H1 (cell line): ENCODE measurements at regions not wholly inside any gene's neighbourhood (a gene's known extent, or its start where the extent isn't known, plus 50 kb on each side); places are given as distances from the start of the nearest gene placed in this dataset.

Experiments used
- CTCF ChIA-PET: fragments of 300-600 bp; sonication (Branson Sonifier 250); formaldehyde crosslinking; loops from one replicate; lab custom pipeline; 2021; ENCODE audit not compliant: partially characterized antibody; lab: Charles Lee
- POLR2A ChIA-PET: fragments of 300-600 bp; sonication (Branson Sonifier 250); formaldehyde crosslinking; loops from one replicate; lab custom pipeline; 2021; ENCODE audit warnings: inconsistent platforms; ENCODE audit not compliant: partially characterized antibody; lab: Charles Lee
- DNase-seq, 2 experiments: peaks; one replicate each; pipeline versions ENCODE4 v3.0.0 to v3.0.0-alpha.2; 2010 to 2022; ENCODE audit warnings: low spot score in 2 of 2, low read depth in 1 of 2, mixed read lengths in 1 of 2
- FAIRE-seq: peaks from 2 replicates; lab custom pipeline; 2011; peaks lifted over from hg19 to GRCh38; lab: Jason Lieb, UNC
- H2AFZ ChIP-seq: 2 replicates; pipeline ENCODE4 v1.8.1; 2012; ENCODE audit warnings: low read length, inconsistent platforms
- H2AK5ac ChIP-seq: 2 replicates; pipeline ENCODE4 v1.6.1; 2013; ENCODE audit warnings: low read depth, low read length
- H2BK120ac ChIP-seq: replicated peaks from 2 replicates; pipeline ENCODE3; 2013; ENCODE audit warnings: low read depth, low read length, inconsistent platforms
- H2BK12ac ChIP-seq: 2 replicates; pipeline ENCODE4 v1.6.1; 2013; ENCODE audit warnings: low read depth, low read length
- H2BK15ac ChIP-seq: 2 replicates; pipeline ENCODE4 v1.6.1; 2013; ENCODE audit warnings: low read length
- H2BK20ac ChIP-seq: 2 replicates; pipeline ENCODE4 v1.6.1; 2013; ENCODE audit warnings: low read length
- H2BK5ac ChIP-seq: 2 replicates; pipeline ENCODE4 v1.6.1; 2013; ENCODE audit warnings: low read depth, low read length
- H3K14ac ChIP-seq: 2 replicates; pipeline ENCODE4 v1.6.1; 2013; ENCODE audit warnings: inconsistent platforms; ENCODE audit not compliant: insufficient read length
- H3K18ac ChIP-seq: 2 replicates; pipeline ENCODE4 v1.6.1; 2013; ENCODE audit warnings: low read length; ENCODE audit errors: extremely low read depth
- H3K23ac ChIP-seq: 2 replicates; pipeline ENCODE4 v1.6.1; 2013; ENCODE audit warnings: inconsistent platforms; ENCODE audit not compliant: insufficient read length
- H3K23me2 ChIP-seq: 2 replicates; pipeline ENCODE4 v1.6.1; 2013; ENCODE audit warnings: low read depth, low read length
- H3K27ac ChIP-seq: 2 replicates; pipeline ENCODE4 v1.6.1; 2011; ENCODE audit warnings: low read depth, low read length, inconsistent platforms
- H3K27me3 ChIP-seq, 4 experiments: replicated peaks in 1 of 4; 1 replicate in 1 of 4; 2 replicates in 3 of 4; pipeline versions ENCODE4 v1.6.1 to v1.8.1; 2011 to 2013; ENCODE audit warnings: low read length in 3 of 4, mild to moderate bottlenecking in 3 of 4, inconsistent platforms in 2 of 4, mixed read lengths in 2 of 4, moderate library complexity in 1 of 4; ENCODE audit not compliant: control insufficient read depth in 3 of 4, insufficient read depth in 3 of 4; ENCODE audit errors: extremely low read depth in 1 of 4
- H3K36me3 ChIP-seq, 4 experiments: 2 replicates each; pipeline versions ENCODE4 v1.6.1 to v1.8.1; 2011 to 2013; ENCODE audit warnings: mild to moderate bottlenecking in 4 of 4, low read length in 3 of 4, moderate library complexity in 2 of 4, control low read depth in 1 of 4, inconsistent platforms in 1 of 4; ENCODE audit not compliant: insufficient read depth in 4 of 4, control insufficient read depth in 2 of 4
- H3K4ac ChIP-seq: replicated peaks from 2 replicates; pipeline ENCODE3; 2013; ENCODE audit warnings: low read length, low read depth, mixed read lengths, inconsistent platforms; ENCODE audit not compliant: insufficient read length
- H3K4me1 ChIP-seq, 4 experiments: replicated peaks in 1 of 4; 1 replicate in 1 of 4; 2 replicates in 3 of 4; pipeline versions ENCODE4 v1.6.1 to v1.8.1; 2011 to 2013; ENCODE audit warnings: low read length in 3 of 4, inconsistent platforms in 2 of 4, mixed read lengths in 1 of 4; ENCODE audit not compliant: insufficient read depth in 4 of 4, control insufficient read depth in 3 of 4
- H3K4me2 ChIP-seq, 2 experiments: 2 replicates each; pipeline versions ENCODE4 v1.6.1 to v1.8.1; 2011 to 2013; ENCODE audit warnings: low read depth in 2 of 2, low read length in 2 of 2, control low read depth in 1 of 2, inconsistent platforms in 1 of 2, mild to moderate bottlenecking in 1 of 2; ENCODE audit not compliant: insufficient read depth in 1 of 2
- H3K4me3 ChIP-seq, 4 experiments: fragments of 200-600, 300-600 bp in 1 of 4; sonication (generic), shearing (Covaris generic), sonication (Bioruptor Twin) in 1 of 4; 2 replicates each; pipeline versions ENCODE4 v1.5.1 to v1.8.1; 2011 to 2016; ENCODE audit warnings: low read length in 4 of 4, low read depth in 3 of 4, control low read depth in 2 of 4, inconsistent platforms in 2 of 4, mild to moderate bottlenecking in 2 of 4, mixed read lengths in 1 of 4, moderate library complexity in 1 of 4; ENCODE audit not compliant: insufficient read depth in 2 of 4; ENCODE audit errors: extremely low read depth in 1 of 4
- H3K56ac ChIP-seq: replicated peaks from 2 replicates; pipeline ENCODE3; 2013; ENCODE audit warnings: low read depth, mild to moderate bottlenecking, mixed read lengths, low read length, inconsistent platforms; ENCODE audit not compliant: insufficient read length
- H3K79me1 ChIP-seq: 2 replicates; pipeline ENCODE4 v1.6.1; 2013; ENCODE audit warnings: low read depth, low read length, control low read depth
- H3K79me2 ChIP-seq, 2 experiments: 2 replicates each; pipeline versions ENCODE4 v1.6.1 to v1.8.1; 2012 to 2013; ENCODE audit warnings: low read length in 2 of 2, mild to moderate bottlenecking in 2 of 2, inconsistent platforms in 1 of 2; ENCODE audit not compliant: insufficient read depth in 2 of 2, control insufficient read depth in 1 of 2
- H3K9ac ChIP-seq, 4 experiments: replicated peaks in 1 of 4; 1 replicate in 1 of 4; 2 replicates in 3 of 4; pipeline versions ENCODE4 v1.6.1 to v1.8.1; 2011 to 2013; ENCODE audit warnings: low read depth in 3 of 4, low read length in 3 of 4, control low read depth in 2 of 4, mild to moderate bottlenecking in 2 of 4, moderate library complexity in 2 of 4, inconsistent platforms in 1 of 4; ENCODE audit errors: extremely low read depth in 1 of 4
- H3K9me3 ChIP-seq, 2 experiments: 2 replicates each; pipeline versions ENCODE4 v1.6.1 to v1.8.1; 2012 to 2013; ENCODE audit warnings: mild to moderate bottlenecking in 2 of 2, moderate library complexity in 2 of 2, control low read depth in 1 of 2, inconsistent platforms in 1 of 2, low read depth in 1 of 2, low read length in 1 of 2, mixed read lengths in 1 of 2; ENCODE audit not compliant: insufficient read depth in 2 of 2
- H4K20me1 ChIP-seq, 2 experiments: replicated peaks in 1 of 2; 2 replicates each; pipeline versions ENCODE3 to v1.8.1; 2011 to 2013; ENCODE audit warnings: inconsistent platforms in 2 of 2, low read length in 2 of 2, mild to moderate bottlenecking in 1 of 2; ENCODE audit not compliant: insufficient read depth in 2 of 2, control insufficient read depth in 1 of 2
- H4K5ac ChIP-seq: 2 replicates; pipeline ENCODE4 v1.6.1; 2013; ENCODE audit warnings: low read length, low read depth, mixed read lengths, inconsistent platforms; ENCODE audit not compliant: insufficient read length
- H4K8ac ChIP-seq: 2 replicates; pipeline ENCODE4 v1.8.0; 2013; ENCODE audit warnings: mild to moderate bottlenecking, moderate library complexity, low read length, inconsistent platforms; ENCODE audit not compliant: insufficient read depth; ENCODE audit errors: extremely low read depth
- H4K91ac ChIP-seq: replicated peaks from 2 replicates; pipeline ENCODE3; 2013; ENCODE audit warnings: low read length, mixed read lengths, inconsistent platforms; ENCODE audit not compliant: insufficient read length
- CTCF ChIP-seq, 3 experiments: IDR thresholded peaks; 1 replicate in 2 of 3; 2 replicates in 1 of 3; pipeline versions ENCODE4 v1.5.1 to v1.6.1; 2011; ENCODE audit warnings: low read length in 3 of 3, mild to moderate bottlenecking in 3 of 3, inconsistent platforms in 2 of 3, low read depth in 1 of 3, moderate library complexity in 1 of 3; ENCODE audit not compliant: insufficient read depth in 1 of 3; ENCODE audit errors: control extremely low read depth in 1 of 3
- HDAC6 ChIP-seq: IDR thresholded peaks from one replicate; pipeline ENCODE4 v1.7.1; 2012; ENCODE audit warnings: low read depth, mild to moderate bottlenecking, inconsistent platforms, low read length, moderate library complexity
- SAP30 ChIP-seq: fragments of 300-600 bp; sonication (generic); IDR thresholded peaks from 2 replicates; pipeline ENCODE4 v1.7.1; 2012; ENCODE audit warnings: low read length, moderate library complexity, mild to moderate bottlenecking, inconsistent platforms; ENCODE audit not compliant: insufficient read depth, insufficient replicate concordance
- SIN3A ChIP-seq, 2 experiments: IDR thresholded peaks in 1 of 2; conservative IDR thresholded peaks in 1 of 2; 2 replicates each; pipeline ENCODE4 v1.6.1; 2011 to 2012; ENCODE audit warnings: low read length in 2 of 2, improper control_type of control experiment in 1 of 2, low read depth in 1 of 2, mild to moderate bottlenecking in 1 of 2
- SP2 ChIP-seq: IDR thresholded peaks from 2 replicates; pipeline ENCODE4 v1.6.1; 2012; ENCODE audit warnings: mild to moderate bottlenecking, low read length, inconsistent platforms
- SRF ChIP-seq: IDR thresholded peaks from 2 replicates; pipeline ENCODE4 v1.6.1; 2011; ENCODE audit warnings: mild to moderate bottlenecking, low read depth, low read length, moderate library complexity
- TBP ChIP-seq: IDR thresholded peaks from 2 replicates; pipeline ENCODE4 v1.6.1; 2011; ENCODE audit warnings: low read depth, low read length, improper control_type of control experiment
- WGBS, 2 experiments: shearing (Covaris generic) in 1 of 2; methylation state at CpG; one replicate each; pipeline versions ENCODE4 v1.1.6 to v1.1.7; 2013 to 2015; ENCODE audit warnings: low lambda C conversion rate in 2 of 2, mixed read lengths in 2 of 2, inconsistent platforms in 1 of 2, low coverage in 1 of 2, missing lambda C conversion rate in 1 of 2; ENCODE audit not compliant: insufficient replicate concordance in 2 of 2, insufficient coverage in 1 of 2, insufficient read length in 1 of 2; ENCODE audit errors: extremely low coverage in 1 of 2, missing lambda C conversion rate in 1 of 2; 5-methylcytosine and 5-hydroxymethylcytosine counted together
- TF ChIP-seq, protein P1 (sequence below): IDR thresholded peaks from 2 replicates; pipeline ENCODE4 v1.6.1; 2012; ENCODE audit warnings: inconsistent platforms

- no peak overlapping the region for H3K23ac ChIP-seq
- no peak overlapping the region for H2BK15ac ChIP-seq
- H3K9ac ChIP-seq = no peak overlapping the region
- ChIA-PET POLR2A (interaction anchor here (0.7 to 1.1 kb wide), 2 partner anchors 11 to 244 kb away, joined by 3 to 4 read pairs; no protein-coding TSS in a partner anchor), CTCF (interaction anchor here (0.6 to 3.3 kb wide), 15 partner anchors 21 to 1417 kb away, joined by 3 to 11 read pairs (median 3); no protein-coding TSS in a partner anchor)
- H3K18ac ChIP-seq = no peak overlapping the region; the same call in 1 of the 2 replicates
- no peaks in the 10 kb centered on the region for H3K36me3 ChIP-seq
- WGBS, 2 experiments = 28% methylated on average over 18 of the region's 18 CpGs; no CpG with 5 or more reads in 1 of the 2 experiments
- H4K5ac ChIP-seq = no peak overlapping the region
- no peak overlapping the region for H4K8ac ChIP-seq
- no peak for FAIRE-seq
- no peak overlapping the region for H3K56ac ChIP-seq
- no peaks in the 10 kb centered on the region for H4K20me1 ChIP-seq
- H2BK12ac ChIP-seq = no peak overlapping the region
- DNase-seq = peak; percentile 38 to 80
- H2BK120ac ChIP-seq = no peak overlapping the region
- H2AK5ac ChIP-seq = no peak overlapping the region; the same call in 1 of the 2 replicates
- H3K27me3 ChIP-seq = no peaks in the 10 kb centered on the region
- H3K14ac ChIP-seq = no peak overlapping the region
- no peak overlapping the region for H2BK5ac ChIP-seq
- H3K79me1 ChIP-seq = no peaks in the 10 kb centered on the region
- H3K4me2 ChIP-seq = peak overlapping the region; percentile 34 to 38; a peak in 3 of 4 replicates
- no peak overlapping the region for H4K91ac ChIP-seq
- peak overlapping the region in 1 of 4 experiments; percentile 33; a peak in 1 of 8 replicates for H3K4me3 ChIP-seq
- H3K23me2 ChIP-seq = no peaks in the 10 kb centered on the region
- H2BK20ac ChIP-seq = 0 out of 2 replicates have a peak overlapping the region, but pooled peaks have one; percentile 6
- H3K4me1 ChIP-seq = peaks cover 4 to 10% (median 6%) of the 10 kb centered on the region in 4 experiments
- H3K4ac ChIP-seq = no peak overlapping the region
- H2AFZ ChIP-seq = peak overlapping the region; percentile 54
- no peak overlapping the region for H3K27ac ChIP-seq
- no peaks in the 10 kb centered on the region for H3K9me3 ChIP-seq
- H3K79me2 ChIP-seq = no peaks in the 10 kb centered on the region
- TF ChIP-seq SRF = no peak
- TF ChIP-seq SAP30 = peak; percentile 89
- TF ChIP-seq, protein P1, sequence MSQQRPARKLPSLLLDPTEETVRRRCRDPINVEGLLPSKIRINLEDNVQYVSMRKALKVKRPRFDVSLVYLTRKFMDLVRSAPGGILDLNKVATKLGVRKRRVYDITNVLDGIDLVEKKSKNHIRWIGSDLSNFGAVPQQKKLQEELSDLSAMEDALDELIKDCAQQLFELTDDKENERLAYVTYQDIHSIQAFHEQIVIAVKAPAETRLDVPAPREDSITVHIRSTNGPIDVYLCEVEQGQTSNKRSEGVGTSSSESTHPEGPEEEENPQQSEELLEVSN = peak; percentile 42; the same call in 1 of the 2 replicates
- TF ChIP-seq HDAC6 = no peak
- TF ChIP-seq SP2 = no peak
- TF ChIP-seq CTCF (IDR thresholded peaks at IDR 0.05; ENCODE audit: control extremely low read depth in 1 of 3, insufficient read depth in 1 of 3, low read depth in 1 of 3, low read length in 3 of 3) = peak; percentile 13 to 37 (median 30); a peak in 3 of 4 replicates
- TF ChIP-seq TBP = no peak
- peak; percentile 79 to 91; a peak in 3 of 4 replicates for TF ChIP-seq SIN3A (conservative IDR thresholded peaks at IDR 0.05 in 1 of 2, IDR thresholded peaks at IDR 0.05 in 1 of 2; ENCODE audit: low read depth in 1 of 2, low read length in 2 of 2)
These were observed 273.6 kb upstream of the PODXL start for GRCh38 chr7:131829947-131830558.
